Right lobe of liver (tissue), 6 donors: ENCODE measurements at regions not wholly inside any gene's neighbourhood (a gene's known extent, or its start where the extent isn't known, plus 50 kb on each side); places are given as distances from the start of the nearest gene placed in this dataset.

Experiments used
- ATAC-seq, 4 donors: fragments of 200-7000 bp; cut with Tn5 transposase; one replicate each; pipeline ENCODE4 v1.9.1; 2020; ENCODE audit warnings: mild to moderate bottlenecking in 4 of 4, moderate library complexity in 4 of 4
- DNase-seq, 3 donors: peaks; one replicate each; pipeline ENCODE4 v3.0.0-alpha.2; 2020
- H3K27ac ChIP-seq, 3 donors: fragments of 200-600 bp; one replicate each; pipeline ENCODE4 v1.8.0; 2022
- H3K27me3 ChIP-seq, 2 donors: fragments of 200-600 bp; one replicate each; pipeline ENCODE4 v1.8.0; 2022
- H3K36me3 ChIP-seq, 4 donors: fragments of 200-600 bp; sonication (generic) in 1 of 4; one replicate each; pipeline versions ENCODE4 v1.5.1 to v1.8.0; 2017 to 2022; ENCODE audit warnings: control low read depth in 1 of 4
- H3K4me1 ChIP-seq, 4 donors: fragments of 200-600 bp; sonication (generic) in 1 of 4; one replicate each; pipeline versions ENCODE4 v1.5.1 to v1.8.0; 2017 to 2022; ENCODE audit warnings: control low read depth in 1 of 4
- H3K4me3 ChIP-seq, 3 donors: fragments of 200-600 bp; one replicate each; pipeline ENCODE4 v1.8.0; 2022
- H3K9me3 ChIP-seq, 4 donors: fragments of 200-600 bp; sonication (generic) in 1 of 4; one replicate each; pipeline versions ENCODE4 v1.5.1 to v1.8.0; 2017 to 2022; ENCODE audit warnings: control low read depth in 1 of 4
- POLR2A ChIP-seq: fragments of 450-650 bp; IDR thresholded peaks from one replicate; pipeline ENCODE4 v1.6.1; 2017; ENCODE audit warnings: antibody characterized with exemption, mild to moderate bottlenecking
- WGBS: methylation state at CpG from one replicate; pipeline ENCODE4 v1.1.6; 2018; ENCODE audit warnings: low coverage, low lambda C conversion rate; ENCODE audit not compliant: insufficient coverage; ENCODE audit errors: missing lambda C conversion rate; 5-methylcytosine and 5-hydroxymethylcytosine counted together
- intact Hi-C, 2 donors: fragments of 100-400 bp; cut with DNase I; formaldehyde crosslinking; loops; one replicate each; pipeline versions ENCODE4 v1.11.2 to v1.14.1; 2022
- TF ChIP-seq, protein P1 (sequence below), 4 donors: fragments of 200-600 bp in 3 of 4; fragments of 450-650 bp in 1 of 4; IDR thresholded peaks; one replicate each; pipeline versions ENCODE4 v1.5.1 to v1.8.0; 2016 to 2022; ENCODE audit warnings: antibody characterized with exemption in 4 of 4, mild to moderate bottlenecking in 2 of 4
- donor health status: DM: no; HTN: yes; CAD: no.
- donor health status: DM: no; HTN: no; CAD: no.
- donor health status: DM: no; HTN: no; CAD: no.
- donor health status: DM: no; HTN: yes; CAD: no.
- donor health status: DM: no; HTN: yes; CAD: no.

- no peak for ATAC-seq
Observed at GRCh38 chr6:170085475-170086401, 205.1 kb downstream of the DLL1 start.

GRCh38 chr6:170084166-170084730, 206.6 kb downstream of the DLL1 start:
- Histone ChIP-seq H3K4me1 (no peaks in the 10 kb centered on the region), H3K4me3 (no peak overlapping the region), H3K36me3 (no peaks in the 10 kb centered on the region), H3K27ac (no peak overlapping the region), H3K27me3 (no peaks in the 10 kb centered on the region), H3K9me3 (no peaks in the 10 kb centered on the region)
- DNase-seq (peak in 2 of 3 donors; percentile 15 to 28), ATAC-seq (no peak)
- WGBS: 89% methylated on average over 12 of the region's 21 CpGs
- TF ChIP-seq, protein P1, sequence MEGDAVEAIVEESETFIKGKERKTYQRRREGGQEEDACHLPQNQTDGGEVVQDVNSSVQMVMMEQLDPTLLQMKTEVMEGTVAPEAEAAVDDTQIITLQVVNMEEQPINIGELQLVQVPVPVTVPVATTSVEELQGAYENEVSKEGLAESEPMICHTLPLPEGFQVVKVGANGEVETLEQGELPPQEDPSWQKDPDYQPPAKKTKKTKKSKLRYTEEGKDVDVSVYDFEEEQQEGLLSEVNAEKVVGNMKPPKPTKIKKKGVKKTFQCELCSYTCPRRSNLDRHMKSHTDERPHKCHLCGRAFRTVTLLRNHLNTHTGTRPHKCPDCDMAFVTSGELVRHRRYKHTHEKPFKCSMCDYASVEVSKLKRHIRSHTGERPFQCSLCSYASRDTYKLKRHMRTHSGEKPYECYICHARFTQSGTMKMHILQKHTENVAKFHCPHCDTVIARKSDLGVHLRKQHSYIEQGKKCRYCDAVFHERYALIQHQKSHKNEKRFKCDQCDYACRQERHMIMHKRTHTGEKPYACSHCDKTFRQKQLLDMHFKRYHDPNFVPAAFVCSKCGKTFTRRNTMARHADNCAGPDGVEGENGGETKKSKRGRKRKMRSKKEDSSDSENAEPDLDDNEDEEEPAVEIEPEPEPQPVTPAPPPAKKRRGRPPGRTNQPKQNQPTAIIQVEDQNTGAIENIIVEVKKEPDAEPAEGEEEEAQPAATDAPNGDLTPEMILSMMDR (IDR thresholded peaks at IDR 0.05): no peak
- no peak for TF ChIP-seq POLR2A
- intact Hi-C loops: no loop called here

More at GRCh38 chr6:170085475-170086401, 205.1 kb downstream of the DLL1 start:
- Histone ChIP-seq H3K36me3 (no peaks in the 10 kb centered on the region), H3K4me1 (no peaks in the 10 kb centered on the region), H3K27ac (no peak overlapping the region), H3K4me3 (no peak overlapping the region), H3K27me3 (no peaks in the 10 kb centered on the region), H3K9me3 (no peaks in the 10 kb centered on the region)
- DNase-seq: peak in 1 of 3 donors; percentile 24
- WGBS: 73% methylated on average over 14 of the region's 26 CpGs
- TF ChIP-seq POLR2A: no peak
- TF ChIP-seq, protein P1 (IDR thresholded peaks at IDR 0.05): no peak
- intact Hi-C loops: no loop called here

DNA sequence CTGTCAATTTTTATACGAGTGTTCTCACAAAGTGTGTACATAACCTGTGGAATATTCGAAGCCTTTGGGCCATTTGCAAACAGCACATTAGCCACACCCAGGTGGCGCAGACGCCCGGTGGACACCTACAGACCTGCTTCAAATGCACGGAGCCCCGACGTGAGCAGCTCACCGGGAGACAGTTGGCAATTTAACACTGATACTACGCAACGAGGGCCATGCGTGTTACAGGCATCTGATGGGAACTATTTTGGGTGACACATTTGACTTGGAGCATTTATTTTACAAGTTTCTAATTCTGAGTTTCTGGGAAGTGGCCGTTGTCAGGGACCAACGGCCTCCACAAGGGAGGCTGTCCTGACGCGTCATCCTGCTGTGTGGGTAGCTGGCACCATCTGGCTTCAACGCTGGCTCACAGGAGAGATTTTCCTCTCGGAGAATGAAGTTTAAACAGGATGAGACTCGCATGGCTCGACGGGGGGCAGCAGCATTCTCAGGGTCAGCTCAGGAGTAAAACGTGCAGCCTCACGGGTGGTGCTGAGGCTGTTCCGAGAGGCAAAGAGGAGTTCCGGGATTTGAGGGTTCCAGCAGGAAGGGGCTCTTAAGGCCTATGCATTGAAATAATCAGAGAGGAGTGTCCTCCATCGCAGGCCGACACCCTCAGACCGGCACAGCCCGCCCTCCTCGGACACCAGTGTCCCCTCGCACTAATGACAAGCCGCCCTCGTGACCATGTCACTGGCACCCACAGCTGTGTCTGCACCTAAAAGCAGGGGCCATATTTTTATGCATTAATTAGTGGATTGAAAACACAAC, 207.4 kb downstream of the DLL1 start:
- Histone ChIP-seq H3K36me3 (no peaks in the 10 kb centered on the region), H3K9me3 (no peaks in the 10 kb centered on the region), H3K4me1 (no peaks in the 10 kb centered on the region), H3K27ac (no peak overlapping the region), H3K4me3 (no peak overlapping the region), H3K27me3 (no peaks in the 10 kb centered on the region)
- TF ChIP-seq POLR2A: no peak
- TF ChIP-seq, protein P1 (IDR thresholded peaks at IDR 0.05): no peak
- peak in 1 of 3 donors; percentile 31 for DNase-seq
- WGBS: 67% methylated on average over 9 of the region's 33 CpGs
- intact Hi-C loops: no loop called here
- ATAC-seq: no peak

- Histone ChIP-seq H3K36me3 (no peaks in the 10 kb centered on the region), H3K4me1 (no peaks in the 10 kb centered on the region), H3K27me3 (no peaks in the 10 kb centered on the region), H3K4me3 (no peak overlapping the region), H3K27ac (no peak overlapping the region), H3K9me3 (no peaks in the 10 kb centered on the region)
- no peak for ATAC-seq
- peak in 1 of 3 donors; percentile 29 for DNase-seq
- intact Hi-C loops: no loop called here
- 41% methylated on average over 3 of the region's 12 CpGs for WGBS
- TF ChIP-seq POLR2A: no peak
- TF ChIP-seq, protein P1 (IDR thresholded peaks at IDR 0.05): no peak
Observed at GRCh38 chr6:170082531-170083187, 208.2 kb downstream of the DLL1 start.
